ENCODE measurements at regions not wholly inside any gene's neighbourhood (a gene's known extent, or its start where the extent isn't known, plus 50 kb on each side); places are given as distances from the start of the nearest gene placed in this dataset.

DNA sequence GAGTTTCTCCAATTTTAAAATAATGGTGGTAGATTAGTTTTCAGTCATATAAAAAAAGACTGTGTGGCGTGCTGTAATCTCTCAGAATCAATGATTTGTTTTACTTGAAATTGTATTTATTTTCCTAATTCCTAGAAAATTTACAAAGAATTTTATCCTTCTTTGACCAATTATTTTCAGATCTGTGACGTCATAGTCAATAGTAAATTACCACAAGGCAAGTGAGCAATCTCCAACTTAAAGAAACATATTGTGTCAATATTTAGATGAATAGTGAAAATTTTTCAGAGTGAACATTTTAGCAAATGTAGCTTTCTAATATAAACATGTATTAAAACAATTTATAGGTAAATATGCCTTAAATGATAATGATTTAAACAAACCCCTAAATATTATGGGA lies 829.6 kb downstream of the CDY2B start:
- TF ChIP-seq POLR2A (IDR thresholded peaks at IDR 0.05; ENCODE audit: low read depth, low read length) = no peak
- TF ChIP-seq, protein P1, sequence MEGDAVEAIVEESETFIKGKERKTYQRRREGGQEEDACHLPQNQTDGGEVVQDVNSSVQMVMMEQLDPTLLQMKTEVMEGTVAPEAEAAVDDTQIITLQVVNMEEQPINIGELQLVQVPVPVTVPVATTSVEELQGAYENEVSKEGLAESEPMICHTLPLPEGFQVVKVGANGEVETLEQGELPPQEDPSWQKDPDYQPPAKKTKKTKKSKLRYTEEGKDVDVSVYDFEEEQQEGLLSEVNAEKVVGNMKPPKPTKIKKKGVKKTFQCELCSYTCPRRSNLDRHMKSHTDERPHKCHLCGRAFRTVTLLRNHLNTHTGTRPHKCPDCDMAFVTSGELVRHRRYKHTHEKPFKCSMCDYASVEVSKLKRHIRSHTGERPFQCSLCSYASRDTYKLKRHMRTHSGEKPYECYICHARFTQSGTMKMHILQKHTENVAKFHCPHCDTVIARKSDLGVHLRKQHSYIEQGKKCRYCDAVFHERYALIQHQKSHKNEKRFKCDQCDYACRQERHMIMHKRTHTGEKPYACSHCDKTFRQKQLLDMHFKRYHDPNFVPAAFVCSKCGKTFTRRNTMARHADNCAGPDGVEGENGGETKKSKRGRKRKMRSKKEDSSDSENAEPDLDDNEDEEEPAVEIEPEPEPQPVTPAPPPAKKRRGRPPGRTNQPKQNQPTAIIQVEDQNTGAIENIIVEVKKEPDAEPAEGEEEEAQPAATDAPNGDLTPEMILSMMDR (IDR thresholded peaks at IDR 0.05; ENCODE audit: extremely low read depth in 1 of 2, insufficient read depth in 1 of 2, low read depth in 1 of 2, low read length in 2 of 2) = no peak
- TF ChIP-seq EZH2 (IDR thresholded peaks at IDR 0.05; ENCODE audit: borderline replicate concordance, low read depth, low read length, severe bottlenecking) = no peak
- TF ChIP-seq, protein P2, sequence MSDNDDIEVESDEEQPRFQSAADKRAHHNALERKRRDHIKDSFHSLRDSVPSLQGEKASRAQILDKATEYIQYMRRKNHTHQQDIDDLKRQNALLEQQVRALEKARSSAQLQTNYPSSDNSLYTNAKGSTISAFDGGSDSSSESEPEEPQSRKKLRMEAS (IDR thresholded peaks at IDR 0.05; ENCODE audit: insufficient read depth, insufficient read length) = no peak
- no peak for TF ChIP-seq JUN (IDR thresholded peaks at IDR 0.05; ENCODE audit: borderline replicate concordance, insufficient read depth, insufficient read length, low read depth)
- TF ChIP-seq MYC (IDR thresholded peaks at IDR 0.05; ENCODE audit: low read depth, low read length) = no peak
- TF ChIP-seq POLR2AphosphoS5 (IDR thresholded peaks at IDR 0.05; ENCODE audit: insufficient read depth, low read depth, low read length) = no peak
- no peak for TF ChIP-seq FOS (IDR thresholded peaks at IDR 0.05; ENCODE audit: borderline replicate concordance, insufficient read depth, low read length)
- no peak for TF ChIP-seq GATA2 (IDR thresholded peaks at IDR 0.05; ENCODE audit: insufficient read depth, insufficient read length, low read depth, low read length)
